Panc1 (cell line): ENCODE measurements at regions not wholly inside any gene's neighbourhood (a gene's known extent, or its start where the extent isn't known, plus 50 kb on each side); places are given as distances from the start of the nearest gene placed in this dataset.

Experiments
- ATAC-seq: fragments of 200-7000 bp; cut with Tn5 transposase; 2 replicates; pipeline ENCODE4 v1.9.1; 2020; ENCODE audit warnings: mild to moderate bottlenecking, moderate library complexity
- BruUV-seq: library from RNA; stranded (reverse); fragments of 400-500 nt; replicated peaks from 2 replicates; lab custom pipeline; 2021; lab: Mats Ljungman, UMichigan
- CTCF ChIA-PET: fragments of 300-600 bp; sonication (Branson Sonifier 250); formaldehyde crosslinking; loops from one replicate; lab custom pipeline; 2022; ENCODE audit warnings: antibody characterized with exemption; lab: Charles Lee
- POLR2A ChIA-PET: fragments of 300-600 bp; sonication (Branson Sonifier 250); formaldehyde crosslinking; loops from one replicate; lab custom pipeline; 2022; ENCODE audit warnings: antibody characterized with exemption; lab: Charles Lee
- DNase-seq: peaks from one replicate; pipeline ENCODE4 v3.0.0-alpha.2; 2010; ENCODE audit warnings: low read depth, low spot score
- H3K27ac ChIP-seq: 2 replicates; pipeline ENCODE4 v1.5.1; 2011; ENCODE audit warnings: mild to moderate bottlenecking, low read length, inconsistent platforms
- H3K27me3 ChIP-seq: fragments of 200-500 bp; sonication (Bioruptor generic); 2 replicates; pipeline ENCODE4 v1.6.0; 2014; ENCODE audit warnings: low read length, inconsistent platforms; ENCODE audit not compliant: control insufficient read depth, insufficient read depth
- H3K36me3 ChIP-seq: fragments of 200-500 bp; sonication (Bioruptor generic); 2 replicates; pipeline ENCODE4 v1.5.1; 2014; ENCODE audit warnings: inconsistent platforms, mild to moderate bottlenecking, low read length, moderate library complexity; ENCODE audit not compliant: control insufficient read depth, insufficient read depth
- H3K4me1 ChIP-seq: 2 replicates; pipeline ENCODE4 v1.5.1; 2011; ENCODE audit warnings: inconsistent platforms, mild to moderate bottlenecking, low read length, moderate library complexity; ENCODE audit not compliant: control insufficient read depth, insufficient read depth
- H3K4me3 ChIP-seq, 2 experiments: 2 replicates each; pipeline ENCODE4 v1.5.1; 2011 to 2012; ENCODE audit warnings: low read depth in 2 of 2, low read length in 2 of 2, mild to moderate bottlenecking in 2 of 2, inconsistent platforms in 1 of 2, moderate library complexity in 1 of 2
- H3K9me3 ChIP-seq: fragments of 200-500 bp; sonication (Bioruptor generic); 2 replicates; pipeline ENCODE4 v1.5.1; 2014; ENCODE audit warnings: low read depth, mild to moderate bottlenecking, inconsistent platforms, low read length, moderate library complexity; ENCODE audit not compliant: control insufficient read depth, insufficient read depth
- CTCF ChIP-seq: fragments of 450-650 bp; IDR thresholded peaks from 2 replicates; pipeline ENCODE4 v1.5.1; 2017; ENCODE audit warnings: mild to moderate bottlenecking
- POLR2AphosphoS5 ChIP-seq: IDR thresholded peaks from 2 replicates; pipeline ENCODE4 v1.6.1; 2012; ENCODE audit warnings: mild to moderate bottlenecking, low read depth, low read length, moderate library complexity
- REST ChIP-seq, 2 experiments: IDR thresholded peaks; 2 replicates each; pipeline ENCODE4 v1.6.1; 2011 to 2012; ENCODE audit warnings: low read depth in 2 of 2, control low read depth in 1 of 2, low read length in 1 of 2, mild to moderate bottlenecking in 1 of 2, moderate library complexity in 1 of 2; ENCODE audit not compliant: insufficient read depth in 1 of 2
- SIN3A ChIP-seq: IDR thresholded peaks from 2 replicates; pipeline ENCODE4 v1.6.1; 2012; ENCODE audit warnings: low read depth, mild to moderate bottlenecking, low read length, moderate library complexity, borderline replicate concordance; ENCODE audit not compliant: insufficient read depth
- TCF7L2 ChIP-seq: IDR thresholded peaks from 2 replicates; pipeline ENCODE4 v1.6.1; 2011; ENCODE audit warnings: mild to moderate bottlenecking, low read depth, low read length, inconsistent platforms
- in situ Hi-C: cut with HindIII; loops from 2 replicates; pipeline ENCODE4 v1.10.0; 2016; ENCODE audit warnings: low sequenced_read_pairs, low pct_unique_long_range_greater_than_20kb
- intact Hi-C: fragments of 100-400 bp; cut with micrococcal nuclease; formaldehyde crosslinking; loops from one replicate; pipeline ENCODE4 v1.10.0; 2022; ENCODE audit not compliant: unreplicated experiment

- no peak overlapping the region for H3K4me3 ChIP-seq
- no peaks in the 10 kb centered on the region for H3K27me3 ChIP-seq
- H3K9me3 ChIP-seq = no peaks in the 10 kb centered on the region
- ATAC-seq (no peak), DNase-seq (no peak)
- no peak for TF ChIP-seq TCF7L2
- POLR2A ChIA-PET = interaction anchor here (0.5 kb wide), 1 partner anchor 19 kb away, joined by 3 read pairs; no protein-coding TSS in a partner anchor
- no peaks in the 10 kb centered on the region for H3K36me3 ChIP-seq
- intact Hi-C loops = no loop called here
- no peak overlapping the region for H3K27ac ChIP-seq
- CTCF ChIA-PET = no interaction called here
- no peaks in the 10 kb centered on the region for H3K4me1 ChIP-seq
- BruUV-seq = no TSS peak
- in situ Hi-C loops = no loop called here
Measured at GRCh38 chr2:5596868-5597267, 95.3 kb upstream of the SOX11 start.

- DNase-seq (no peak), ATAC-seq (no peak)
- no peaks in the 10 kb centered on the region for H3K27me3 ChIP-seq
- POLR2A ChIA-PET = no interaction called here
- no peaks in the 10 kb centered on the region for H3K9me3 ChIP-seq
- no peaks in the 10 kb centered on the region for H3K4me1 ChIP-seq
- CTCF ChIA-PET = no interaction called here
- TF ChIP-seq REST (IDR thresholded peaks at IDR 0.05; ENCODE audit: insufficient read depth in 1 of 2, low read depth in 2 of 2, low read length in 1 of 2) (no peak), TCF7L2 (no peak), SIN3A (no peak), CTCF (no peak), POLR2AphosphoS5 (no peak)
- H3K4me3 ChIP-seq = no peak overlapping the region
- no TSS peak for BruUV-seq
- H3K27ac ChIP-seq = no peak overlapping the region
- in situ Hi-C loops (no loop called here), intact Hi-C loops (no loop called here)
- no peaks in the 10 kb centered on the region for H3K36me3 ChIP-seq
Measured at GRCh38 chr2:5598156-5598555, 94.0 kb upstream of the SOX11 start.

GRCh38 chr2:5609201-5609600 is 83.0 kb upstream of the SOX11 start:
- H3K36me3 ChIP-seq = no peaks in the 10 kb centered on the region
- ATAC-seq (no peak), DNase-seq (no peak)
- H3K27me3 ChIP-seq = no peaks in the 10 kb centered on the region
- in situ Hi-C loops (no loop called here), intact Hi-C loops (no loop called here)
- H3K9me3 ChIP-seq = no peaks in the 10 kb centered on the region
- no peak overlapping the region for H3K4me3 ChIP-seq
- ChIA-PET POLR2A (no interaction called here), CTCF (no interaction called here)
- no peaks in the 10 kb centered on the region for H3K4me1 ChIP-seq
- no TSS peak for BruUV-seq
- TF ChIP-seq CTCF = no peak
- TF ChIP-seq REST (IDR thresholded peaks at IDR 0.05; ENCODE audit: insufficient read depth in 1 of 2, low read depth in 2 of 2, low read length in 1 of 2) = no peak
- TF ChIP-seq SIN3A = no peak
- no peak for TF ChIP-seq TCF7L2
- TF ChIP-seq POLR2AphosphoS5 = no peak
- H3K27ac ChIP-seq = no peak overlapping the region
